CD4-positive, alpha-beta T cell treated with Interleukin-6 at 100 ng/mL for 8 hours (primary cell): ENCODE measurements at regions not wholly inside any gene's neighbourhood (a gene's known extent, or its start where the extent isn't known, plus 50 kb on each side); places are given as distances from the start of the nearest gene placed in this dataset.
"Not testable (repeated sequence)": the region's sequence is repeated elsewhere in the genome, so short reads cannot be mapped to it uniquely, and the experiment has no call there.

Source experiments
- DNase-seq: peaks from one replicate; pipeline ENCODE4 v3.0.0-alpha.2; 2020; ENCODE audit warnings: mixed read lengths, low spot score

DNA sequence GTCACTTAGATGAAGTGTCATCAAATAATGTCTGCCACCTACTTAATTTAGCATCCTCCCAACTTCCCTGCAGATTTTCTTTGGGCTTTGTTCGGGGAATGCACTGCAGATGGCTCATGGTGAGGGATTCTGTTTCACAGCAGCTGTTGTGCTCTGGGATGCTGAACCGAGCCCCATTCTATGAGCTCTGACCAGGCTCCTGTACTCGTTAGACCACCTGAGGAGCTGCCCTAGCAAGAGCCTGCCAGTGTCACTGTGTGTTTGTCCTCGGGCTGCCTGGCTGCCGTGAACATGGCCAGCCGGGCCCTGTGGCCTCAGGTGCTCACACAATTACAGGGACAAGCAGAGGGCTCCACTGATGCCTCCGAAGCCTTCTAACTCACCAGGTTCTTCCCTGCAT lies 238.8 kb upstream of the ECI2 start:
- no peak for DNase-seq

GRCh38 chr6:4372866-4373265 lies 237.5 kb upstream of the ECI2 start:
- DNase-seq = no peak

DNA sequence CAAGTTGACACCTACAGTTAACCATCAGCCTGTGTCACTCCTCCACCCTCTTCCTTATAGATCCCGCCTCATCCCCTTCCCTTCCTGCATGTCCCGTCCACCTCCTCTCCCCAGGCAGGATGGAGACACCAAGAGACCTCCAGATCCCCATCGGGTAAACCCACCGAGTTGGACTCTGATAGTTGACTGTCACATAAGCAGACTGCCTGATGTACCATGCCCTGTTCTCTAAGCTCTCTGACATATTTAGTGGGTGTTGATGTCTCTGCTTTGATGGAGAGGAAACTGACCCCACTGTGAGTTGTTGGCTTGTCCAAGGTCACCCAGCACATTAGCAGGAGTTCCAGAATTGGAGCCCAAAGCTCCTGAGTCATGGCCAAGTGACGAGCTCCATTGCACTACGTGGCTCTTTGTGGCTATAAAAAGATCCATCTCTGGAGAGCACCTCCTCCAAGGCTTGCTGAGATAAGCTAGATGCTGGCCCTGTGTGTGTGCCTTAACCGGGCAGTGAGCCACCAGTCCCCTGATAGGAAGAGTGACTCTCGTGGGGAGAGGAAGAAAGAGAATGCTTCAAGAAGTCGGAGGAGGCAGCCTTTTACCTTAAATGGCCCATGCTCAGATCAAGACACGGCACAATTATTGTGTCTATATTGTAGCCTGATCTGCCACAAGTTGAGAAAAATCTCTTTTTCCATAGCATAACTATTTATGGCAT lies 236.0 kb upstream of the ECI2 start:
- DNase-seq = no peak

DNA sequence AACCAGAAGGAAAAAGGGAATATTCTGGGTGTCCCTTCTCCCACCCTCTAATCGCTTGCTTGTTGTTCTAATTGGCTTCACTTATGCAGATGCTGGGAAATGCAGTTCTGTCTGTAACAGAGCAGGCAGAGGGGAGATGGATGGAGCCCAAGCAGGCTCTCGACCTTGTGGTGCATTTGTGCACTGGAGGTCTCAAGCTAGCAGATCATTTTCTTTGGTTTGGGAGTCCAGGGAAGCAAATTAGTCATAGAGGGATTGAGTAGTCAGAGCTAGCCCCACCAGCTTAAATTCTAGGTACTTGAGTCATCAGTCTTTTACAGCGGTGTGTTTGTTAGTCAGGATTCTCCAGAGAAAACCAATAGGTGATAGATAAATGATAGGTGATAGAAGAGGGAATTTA lies 234.7 kb upstream of the ECI2 start:
- DNase-seq = no peak

DNA sequence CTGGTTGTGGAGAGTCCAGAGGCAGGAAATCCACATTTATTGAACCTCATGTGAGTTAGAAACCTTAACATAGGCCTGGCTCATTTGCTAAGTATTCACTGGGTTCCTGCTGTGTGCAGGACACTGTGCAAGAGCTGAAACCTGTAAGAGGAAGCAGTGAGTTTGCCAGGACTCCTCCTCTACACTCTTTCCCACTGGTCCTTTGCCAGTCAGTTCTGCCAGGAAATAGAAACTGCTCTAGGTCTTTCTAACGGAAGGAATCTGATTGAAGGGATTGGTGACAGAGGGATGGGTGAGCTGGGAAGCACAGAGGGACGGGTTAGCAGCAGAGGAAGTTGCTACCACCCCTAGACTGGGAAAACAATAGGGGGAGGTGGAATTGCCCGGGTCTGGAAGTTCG lies 234.2 kb upstream of the ECI2 start:
- DNase-seq = no peak

DNA sequence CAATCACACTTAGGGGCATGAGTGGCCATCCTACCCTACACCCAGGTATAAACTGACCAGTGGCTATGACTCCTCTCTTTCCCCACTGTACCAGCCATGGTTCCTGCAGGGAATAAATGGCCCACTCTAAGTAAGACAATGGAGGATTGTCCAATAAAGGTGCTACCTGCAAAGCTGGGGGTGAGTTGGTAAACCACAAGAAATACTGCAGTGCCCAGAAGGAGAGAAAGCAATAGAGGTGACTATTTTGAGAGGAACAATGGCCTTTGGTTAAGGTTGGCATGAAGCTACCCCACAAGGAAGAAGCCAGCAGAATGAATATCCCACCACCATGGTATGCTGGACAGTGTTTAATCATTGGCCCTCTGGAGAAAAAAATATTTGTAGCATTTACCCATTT lies 233.3 kb upstream of the ECI2 start:
- DNase-seq = no peak

DNA sequence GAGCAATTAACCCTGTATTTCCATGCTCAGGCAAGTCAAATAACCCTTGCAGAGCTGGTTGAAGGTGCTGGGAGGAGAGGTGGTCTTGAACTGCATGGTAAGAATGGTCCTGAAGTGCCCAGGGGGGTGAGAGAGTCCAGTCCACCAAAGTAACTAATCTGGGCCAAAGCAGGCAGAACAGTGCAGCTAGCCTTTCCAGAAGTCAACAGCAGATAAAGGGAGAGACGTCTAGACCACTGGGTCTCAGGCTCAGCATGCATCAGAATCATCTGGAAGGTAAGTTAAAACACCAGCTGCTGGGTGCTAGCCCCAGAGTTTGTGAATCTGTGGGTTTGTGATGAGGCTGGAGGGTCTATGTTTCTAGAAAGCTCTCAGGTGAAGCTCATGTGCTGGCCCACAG lies 232.3 kb upstream of the ECI2 start:
- no peak for DNase-seq

DNA sequence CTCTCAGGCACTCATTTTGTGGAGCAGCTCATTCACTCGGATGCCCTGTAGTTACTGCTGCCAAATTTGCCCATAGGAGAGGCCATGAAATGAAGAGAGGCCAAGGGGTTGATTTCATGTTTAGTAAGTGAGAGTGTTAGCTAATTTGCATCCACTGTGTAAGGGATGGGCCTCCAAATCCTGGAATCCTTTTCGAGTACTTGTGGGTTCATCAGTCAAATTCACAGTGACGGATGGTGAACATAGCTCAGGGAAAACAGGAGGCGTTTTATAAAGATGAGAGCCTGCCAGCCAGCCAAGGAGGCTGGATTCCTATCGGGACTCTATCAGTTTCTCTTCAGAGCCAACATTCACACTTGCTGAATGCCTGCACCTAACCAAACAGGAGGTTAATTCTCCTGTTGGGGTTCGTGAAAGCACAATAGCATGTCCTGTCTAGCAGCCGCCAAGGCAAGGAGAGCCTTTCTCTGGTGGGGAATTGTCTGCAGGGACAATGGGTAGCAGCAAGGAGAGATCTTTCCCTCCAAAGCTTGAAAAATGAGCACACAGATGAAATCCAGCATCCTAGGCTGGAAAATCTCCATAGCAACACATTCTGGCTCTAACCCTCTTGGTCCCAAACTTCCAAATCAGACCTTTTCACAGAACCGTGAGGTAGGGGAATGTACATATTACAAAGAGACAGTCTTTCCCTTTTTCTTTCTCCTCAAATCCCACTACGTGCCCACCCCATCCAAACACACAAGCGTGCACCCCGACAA lies 231.4 kb upstream of the ECI2 start:
- DNase-seq = no peak

DNA sequence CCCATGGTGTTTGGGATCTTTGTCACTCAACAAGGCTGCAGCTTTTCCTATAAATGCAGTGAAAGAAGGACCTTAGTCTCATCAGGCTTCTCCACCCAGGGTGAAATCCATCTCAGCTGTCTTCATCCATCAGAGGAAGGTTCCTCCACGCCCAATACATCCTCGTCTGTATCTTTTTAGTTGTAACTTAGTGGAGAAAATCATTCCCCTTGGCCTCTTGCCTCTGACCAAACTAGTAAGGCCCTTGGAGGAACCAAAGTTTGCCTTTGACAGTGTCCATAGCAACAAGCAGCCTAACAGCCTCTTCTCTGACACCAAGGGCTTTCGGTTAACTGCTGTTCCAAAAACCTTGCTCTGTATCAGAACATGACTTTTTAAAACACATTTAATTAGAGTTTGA lies 230.3 kb upstream of the ECI2 start:
- no peak for DNase-seq

DNA sequence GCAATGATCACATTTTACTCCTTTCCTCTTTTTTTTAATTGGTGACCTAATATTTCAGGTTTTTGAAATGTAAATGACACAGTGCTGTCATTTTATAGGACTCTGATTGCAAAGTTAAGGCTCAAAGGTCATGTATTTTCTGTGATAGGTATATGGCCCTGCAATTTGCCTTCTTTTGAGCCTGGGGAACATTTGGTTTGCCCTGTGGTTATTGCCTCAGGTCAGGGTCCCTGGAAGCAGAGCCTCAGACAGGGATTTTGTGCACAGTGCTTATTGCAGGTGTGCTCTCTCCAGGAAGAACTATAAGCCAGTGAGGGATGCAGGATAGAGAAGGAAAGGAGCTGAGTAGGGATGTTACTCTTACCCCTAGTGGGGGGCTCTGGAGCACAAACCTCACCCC lies 229.3 kb upstream of the ECI2 start:
- no peak for DNase-seq

- DNase-seq = no peak
Measured at GRCh38 chr6:4364172-4364571, 228.8 kb upstream of the ECI2 start.

DNA sequence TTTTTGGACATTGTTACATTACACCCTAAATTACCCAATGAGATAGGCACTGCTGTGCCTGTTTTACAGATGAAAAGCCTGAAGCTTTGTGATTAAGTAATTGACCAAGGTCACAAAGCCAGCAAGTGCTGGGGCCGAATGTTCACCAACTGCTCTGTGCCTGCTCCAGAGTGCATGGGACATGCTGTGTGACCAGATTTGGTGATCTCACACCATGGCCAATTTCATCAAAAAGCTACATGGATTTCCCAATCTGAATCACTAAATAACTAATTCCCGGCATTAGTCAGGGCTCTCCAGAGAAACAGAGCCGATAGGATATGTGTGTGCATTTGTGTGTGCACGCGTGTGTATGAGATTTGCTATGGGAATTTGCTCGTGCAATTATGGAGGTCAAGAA lies 228.3 kb upstream of the ECI2 start:
- DNase-seq = no peak

DNA sequence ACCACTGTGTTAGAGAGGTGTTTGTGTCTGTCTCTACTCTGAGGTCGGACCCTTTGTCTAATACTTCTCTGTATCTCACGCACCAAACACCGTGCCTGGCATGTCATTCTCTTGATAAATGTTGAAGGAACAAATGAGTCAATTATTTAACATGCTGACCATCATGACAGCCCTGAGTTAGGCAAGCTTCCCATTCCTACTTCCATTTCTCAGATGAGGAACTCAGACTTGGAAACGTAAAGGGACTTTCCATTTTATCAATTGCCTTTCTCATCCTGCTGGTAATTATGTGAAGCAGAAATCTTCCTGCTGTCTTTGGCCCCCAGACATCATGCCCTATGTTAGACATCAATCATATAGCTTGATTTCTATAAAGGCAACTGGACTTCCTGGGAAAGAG lies 227.0 kb upstream of the ECI2 start:
- no peak for DNase-seq

GRCh38 chr6:4360920-4361319 lies 225.5 kb upstream of the ECI2 start:
- DNase-seq = no peak

DNA sequence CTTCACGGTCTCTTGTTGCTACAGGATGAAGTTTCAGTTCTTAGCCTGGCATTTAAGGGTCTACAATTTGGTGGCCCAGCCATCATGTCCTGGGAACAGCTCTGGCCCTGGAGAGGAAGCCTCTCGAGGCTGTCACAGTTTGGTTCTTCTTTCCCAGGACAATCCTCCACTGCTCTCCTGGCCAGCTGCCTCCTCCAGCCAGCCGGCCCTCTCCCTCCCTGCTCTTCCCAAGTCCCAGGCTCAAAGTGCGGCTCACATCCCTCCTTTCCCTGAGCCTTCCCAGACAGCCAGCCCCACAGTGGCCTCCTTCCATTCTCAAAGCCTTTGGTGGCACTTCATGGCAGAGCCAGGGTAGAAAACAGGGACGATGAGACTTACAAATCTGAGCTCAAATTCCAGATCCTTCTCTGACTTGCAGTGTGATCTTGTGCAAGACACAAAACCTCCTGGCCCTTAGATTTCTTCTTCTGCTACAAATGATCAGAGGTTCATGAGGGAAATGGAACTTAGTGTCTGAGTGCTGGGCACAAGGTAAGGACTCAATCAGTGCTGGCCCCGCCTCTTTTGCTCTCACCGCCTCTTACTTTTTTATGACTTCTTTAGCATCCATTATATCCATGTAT lies 223.8 kb upstream of the ECI2 start:
- no peak for DNase-seq

DNA sequence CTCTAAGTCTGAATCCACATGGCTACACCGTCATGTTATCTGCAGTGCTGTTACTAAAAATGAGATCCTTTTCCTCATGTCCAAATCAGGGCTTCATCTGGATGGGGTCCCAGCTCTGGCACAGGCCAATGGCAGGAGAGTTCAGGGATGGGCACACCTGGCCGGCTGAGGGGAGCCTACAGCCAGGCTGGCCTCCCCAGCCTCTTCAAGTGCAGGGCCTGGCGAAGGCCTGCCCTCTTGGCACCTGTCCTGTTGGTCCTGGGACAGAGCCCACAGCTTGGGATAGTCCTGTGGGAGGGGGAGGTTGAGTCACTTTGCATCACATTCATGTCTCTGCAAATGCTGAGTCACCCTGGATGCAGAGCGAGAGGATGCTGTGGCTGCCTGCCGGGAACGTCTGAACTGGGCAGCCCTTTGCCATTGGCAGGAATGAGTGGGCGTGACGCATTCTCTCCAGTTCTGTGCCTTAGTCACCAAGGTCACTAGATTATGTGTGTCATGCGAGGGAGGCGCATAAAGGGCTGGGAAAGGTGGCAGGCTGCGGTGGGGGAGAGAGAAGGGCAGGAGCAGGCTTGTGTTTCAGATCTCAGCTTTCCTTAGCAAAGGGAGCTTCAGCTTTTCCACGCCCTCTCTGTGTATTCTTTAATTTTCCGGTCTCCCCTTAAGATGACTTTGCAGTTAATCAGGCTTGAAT lies 223.2 kb upstream of the ECI2 start:
- no peak for DNase-seq

DNA sequence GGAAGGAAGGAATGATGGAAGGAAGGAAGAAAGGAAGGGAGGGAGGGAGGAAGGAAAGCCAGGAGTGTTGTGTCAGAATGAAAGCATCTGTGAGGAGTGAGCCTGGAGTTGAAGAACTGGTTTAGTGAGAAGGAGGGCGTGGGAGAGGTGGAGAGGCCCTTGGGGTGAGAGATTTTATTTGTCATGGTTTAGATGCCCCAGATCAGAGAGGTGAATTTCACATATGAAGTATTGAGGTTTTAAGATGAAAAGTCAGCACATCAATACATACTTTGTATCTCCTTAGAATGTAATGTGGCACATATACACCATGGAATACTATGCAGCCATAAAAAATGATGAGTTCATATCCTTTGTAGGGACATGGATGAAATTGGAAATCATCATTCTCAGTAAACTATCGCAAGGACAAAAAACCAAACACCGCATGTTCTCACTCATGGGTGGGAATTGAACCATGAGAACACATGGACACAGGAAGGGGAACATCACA lies 222.3 kb upstream of the ECI2 start:
- DNase-seq = not testable (repeated sequence)

DNA sequence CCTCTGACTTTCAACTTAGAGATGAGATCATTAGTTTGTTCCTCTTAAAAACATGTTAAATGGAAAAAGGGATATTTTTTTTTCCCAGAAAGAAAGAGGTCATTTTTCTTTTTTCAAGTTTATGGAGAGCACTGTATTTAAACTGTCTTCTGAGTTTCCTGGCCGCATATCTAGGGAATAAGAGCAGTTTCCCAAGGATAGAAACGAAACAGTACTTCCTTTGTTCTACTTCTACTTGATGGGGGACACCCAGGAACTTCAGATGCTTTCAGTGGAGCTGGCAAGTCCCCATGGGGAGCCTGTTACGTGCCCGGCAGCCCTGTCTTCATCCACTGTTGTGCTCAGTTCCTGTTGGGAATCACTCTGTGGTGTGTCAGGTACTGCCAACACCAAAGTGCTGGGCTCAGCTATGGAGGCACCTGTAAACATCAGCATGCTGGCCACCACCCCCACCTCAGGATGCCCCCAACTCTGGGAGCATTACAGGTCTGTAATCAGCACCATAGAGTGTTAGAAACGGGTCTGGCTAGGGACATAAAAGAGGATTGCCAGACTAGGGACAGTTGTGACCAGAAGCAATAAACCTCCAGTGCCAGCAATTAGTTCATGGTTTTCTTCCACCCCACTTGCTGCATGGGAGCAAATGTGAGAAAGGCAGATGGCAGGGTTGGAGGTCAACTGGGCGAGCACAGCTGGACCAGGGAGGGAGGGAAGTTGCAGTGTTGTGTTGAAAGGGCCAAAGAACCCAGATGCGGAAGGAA lies 221.7 kb upstream of the ECI2 start:
- DNase-seq = no peak

- DNase-seq = no peak
Measured at GRCh38 chr6:4355241-4355640, 219.9 kb upstream of the ECI2 start.

- no peak for DNase-seq
Measured at GRCh38 chr6:4354181-4354580, 218.8 kb upstream of the ECI2 start.

DNA sequence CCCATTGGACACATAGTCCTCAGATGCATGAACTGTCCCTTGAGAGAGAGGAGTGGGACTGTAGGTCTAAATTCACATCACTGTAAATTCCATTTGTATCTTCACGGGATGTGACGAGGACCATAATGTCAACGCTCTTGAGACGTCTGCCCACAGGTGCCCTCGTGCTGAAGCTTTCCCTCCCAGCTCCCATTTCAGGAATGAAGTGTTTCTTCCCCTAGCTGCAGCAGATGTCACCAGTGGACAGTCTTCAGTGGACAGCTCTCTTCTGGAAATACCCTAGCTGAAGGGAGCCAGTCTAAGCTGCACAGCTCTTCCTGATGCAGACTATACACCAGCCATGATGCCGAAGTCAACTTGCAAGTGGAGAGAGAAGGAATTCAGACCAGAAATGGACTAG lies 217.4 kb upstream of the ECI2 start:
- no peak for DNase-seq

DNA sequence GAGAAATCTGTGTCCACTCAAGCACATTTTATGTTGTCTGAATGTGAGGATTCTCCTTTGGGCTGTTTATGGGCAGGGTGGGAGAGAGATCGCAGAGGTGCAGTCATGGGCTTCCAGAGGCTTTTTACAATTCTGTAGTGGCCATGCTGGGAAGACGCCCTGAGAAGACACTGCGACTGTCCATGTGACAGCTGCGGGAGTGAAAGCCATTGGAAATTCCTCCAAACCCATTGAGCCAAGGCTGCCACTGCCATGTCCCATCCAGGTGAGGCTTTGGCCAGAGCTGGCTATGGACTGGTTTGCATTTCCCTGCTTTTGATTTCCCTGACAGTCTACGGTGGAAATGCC lies 216.9 kb upstream of the ECI2 start:
- DNase-seq = no peak
